ENCODE measurements at regions not wholly inside any gene's neighbourhood (a gene's known extent, or its start where the extent isn't known, plus 50 kb on each side); places are given as distances from the start of the nearest gene placed in this dataset.

GRCh38 chr16:73732143-73732542 is 564.5 kb upstream of the PSMD7 start:
- DNase-seq (no peak), ATAC-seq (no peak)
- POLR2A ChIA-PET = no interaction called here
- Mint-ChIP-seq H3K27me3 (no peaks in the 10 kb centered on the region), H3K36me3 (ENCODE audit: low read depth) (no peaks in the 10 kb centered on the region), H3K4me3 (no peak overlapping the region), H3K27ac (no peak overlapping the region), H3K4me1 (ENCODE audit: low read depth) (peaks cover 6% of the 10 kb centered on the region), H3K9me3 (peaks cover 1% of the 10 kb centered on the region)
- TF ChIP-seq CTCF (IDR thresholded peaks at IDR 0.05) = no peak
- CTCF ChIA-PET = no interaction called here
- intact Hi-C loops (cut with micrococcal nuclease) = no loop called here

GRCh38 chr16:73730481-73731090 is 566.0 kb upstream of the PSMD7 start:
- no peak for TF ChIP-seq CTCF (IDR thresholded peaks at IDR 0.05)
- no peaks in the 10 kb centered on the region for H3K27me3 Mint-ChIP-seq
- DNase-seq (no peak), ATAC-seq (no peak)
- no peaks in the 10 kb centered on the region for H3K36me3 Mint-ChIP-seq (ENCODE audit: low read depth)
- no peak overlapping the region for H3K4me3 Mint-ChIP-seq
- no peak overlapping the region for H3K27ac Mint-ChIP-seq
- H3K4me1 Mint-ChIP-seq (ENCODE audit: low read depth) = peaks cover 4% of the 10 kb centered on the region
- H3K9me3 Mint-ChIP-seq = peaks cover 1% of the 10 kb centered on the region
- ChIA-PET POLR2A (no interaction called here), CTCF (no interaction called here)
- intact Hi-C loops (cut with micrococcal nuclease) = no loop called here

GRCh38 chr16:73725156-73725555 is 571.5 kb upstream of the PSMD7 start:
- ATAC-seq = no peak

GRCh38 chr16:73724503-73724902 is 572.1 kb upstream of the PSMD7 start:
- no peak for TF ChIP-seq CTCF (IDR thresholded peaks at IDR 0.05)
- H3K4me3 Mint-ChIP-seq = no peak overlapping the region
- POLR2A ChIA-PET = no interaction called here
- H3K36me3 Mint-ChIP-seq (ENCODE audit: low read depth) = no peaks in the 10 kb centered on the region
- CTCF ChIA-PET = no interaction called here
- no peak for DNase-seq
- no peaks in the 10 kb centered on the region for H3K27me3 Mint-ChIP-seq
- ATAC-seq = no peak
- no peak overlapping the region for H3K27ac Mint-ChIP-seq
- no peaks in the 10 kb centered on the region for H3K4me1 Mint-ChIP-seq (ENCODE audit: low read depth)
- intact Hi-C loops (cut with micrococcal nuclease) = loop anchor here (10.0 kb wide), 1 partner anchor 140 kb away; no protein-coding TSS in a partner anchor
- no peaks in the 10 kb centered on the region for H3K9me3 Mint-ChIP-seq

More at GRCh38 chr16:73725156-73725555, 571.5 kb upstream of the PSMD7 start:
- Mint-ChIP-seq H3K4me1 (ENCODE audit: low read depth) (no peaks in the 10 kb centered on the region), H3K36me3 (ENCODE audit: low read depth) (no peaks in the 10 kb centered on the region), H3K27me3 (no peaks in the 10 kb centered on the region), H3K4me3 (no peak overlapping the region), H3K9me3 (no peaks in the 10 kb centered on the region), H3K27ac (no peak overlapping the region)
- intact Hi-C loops (cut with micrococcal nuclease) = loop anchor here (10.0 kb wide), 1 partner anchor 140 kb away; no protein-coding TSS in a partner anchor
- CTCF ChIA-PET = no interaction called here
- POLR2A ChIA-PET = no interaction called here
- DNase-seq = no peak
- TF ChIP-seq CTCF (IDR thresholded peaks at IDR 0.05) = no peak

- CTCF ChIA-PET = no interaction called here
- ATAC-seq = no peak
- intact Hi-C loops (cut with micrococcal nuclease) = no loop called here
- Mint-ChIP-seq H3K27ac (no peak overlapping the region), H3K4me1 (ENCODE audit: low read depth) (no peaks in the 10 kb centered on the region), H3K9me3 (no peaks in the 10 kb centered on the region), H3K4me3 (no peak overlapping the region), H3K36me3 (ENCODE audit: low read depth) (no peaks in the 10 kb centered on the region), H3K27me3 (no peaks in the 10 kb centered on the region)
- no peak for DNase-seq
- no peak for TF ChIP-seq CTCF (IDR thresholded peaks at IDR 0.05)
- POLR2A ChIA-PET = no interaction called here
Measured at GRCh38 chr16:73717266-73717974, 579.2 kb upstream of the PSMD7 start.
